GM12878 (cell line): ENCODE measurements at regions not wholly inside any gene's neighbourhood (a gene's known extent, or its start where the extent isn't known, plus 50 kb on each side); places are given as distances from the start of the nearest gene placed in this dataset.

ENCODE experiments used
- CTCF ChIP-seq, 3 experiments: IDR thresholded peaks in 2 of 3; conservative IDR thresholded peaks in 1 of 3; 2 replicates each; pipeline ENCODE4 v1.5.1; 2011; ENCODE audit warnings: low read depth in 3 of 3, low read length in 3 of 3, mild to moderate bottlenecking in 3 of 3, control low read depth in 2 of 3, moderate library complexity in 2 of 3, inconsistent platforms in 1 of 3, mixed read lengths in 1 of 3; ENCODE audit not compliant: control insufficient read depth in 2 of 3, insufficient read depth in 1 of 3; ENCODE audit errors: extremely low read depth in 1 of 3
- MTA2 ChIP-seq: fragments of 450-650 bp; IDR thresholded peaks from 2 replicates; pipeline ENCODE4 v1.6.1; 2016; ENCODE audit warnings: low read depth, mild to moderate bottlenecking, moderate library complexity
- POLR2A ChIP-seq: IDR thresholded peaks from 2 replicates; pipeline ENCODE4 v1.6.1; 2011; ENCODE audit warnings: low read depth, mild to moderate bottlenecking, low read length

GRCh38 chr2:220670511-220670910 lies 901.6 kb downstream of the EPHA4 start:
- TF ChIP-seq CTCF (IDR thresholded peaks at IDR 0.05 in 2 of 3, conservative IDR thresholded peaks at IDR 0.05 in 1 of 3; ENCODE audit: control insufficient read depth in 2 of 3, extremely low read depth in 1 of 3, insufficient read depth in 1 of 3, low read depth in 3 of 3, low read length in 3 of 3) (no peak), POLR2A (no peak), MTA2 (no peak)
